Progenitor cell of endocrine pancreas (in vitro differentiated cells): ENCODE measurements at regions not wholly inside any gene's neighbourhood (a gene's known extent, or its start where the extent isn't known, plus 50 kb on each side); places are given as distances from the start of the nearest gene placed in this dataset.

Experiments used
- DNase-seq: peaks from one replicate; pipeline ENCODE4 v3.0.0; 2021; ENCODE audit warnings: low spot score; ENCODE audit not compliant: unreplicated experiment
- H3K27ac Mint-ChIP-seq: 2 replicates; pipeline ENCODE4 v1.8.0; 2021; ENCODE audit warnings: mild to moderate bottlenecking, moderate library complexity, mixed read lengths
- H3K27me3 Mint-ChIP-seq: 2 replicates; pipeline ENCODE4 v1.8.0; 2021; ENCODE audit warnings: mixed read lengths
- H3K36me3 Mint-ChIP-seq: 2 replicates; pipeline ENCODE4 v1.8.0; 2022; ENCODE audit warnings: mixed read lengths; ENCODE audit not compliant: insufficient read depth
- H3K4me1 Mint-ChIP-seq: 2 replicates; pipeline ENCODE4 v1.8.0; 2021; ENCODE audit warnings: low read depth, mixed read lengths
- H3K4me3 Mint-ChIP-seq: 2 replicates; pipeline ENCODE4 v1.8.0; 2021; ENCODE audit warnings: low read depth, mild to moderate bottlenecking, moderate library complexity, mixed read lengths
- H3K9me3 Mint-ChIP-seq: 2 replicates; pipeline ENCODE4 v1.8.0; 2021; ENCODE audit warnings: low read depth, mixed read lengths
- TF ChIP-seq, protein P1 (sequence below): fragments of 200-600 bp; sonication (generic); IDR thresholded peaks from one replicate; pipeline ENCODE4 v1.5.0; 2021; ENCODE audit warnings: antibody characterized with exemption, mild to moderate bottlenecking; ENCODE audit not compliant: unreplicated experiment

DNA sequence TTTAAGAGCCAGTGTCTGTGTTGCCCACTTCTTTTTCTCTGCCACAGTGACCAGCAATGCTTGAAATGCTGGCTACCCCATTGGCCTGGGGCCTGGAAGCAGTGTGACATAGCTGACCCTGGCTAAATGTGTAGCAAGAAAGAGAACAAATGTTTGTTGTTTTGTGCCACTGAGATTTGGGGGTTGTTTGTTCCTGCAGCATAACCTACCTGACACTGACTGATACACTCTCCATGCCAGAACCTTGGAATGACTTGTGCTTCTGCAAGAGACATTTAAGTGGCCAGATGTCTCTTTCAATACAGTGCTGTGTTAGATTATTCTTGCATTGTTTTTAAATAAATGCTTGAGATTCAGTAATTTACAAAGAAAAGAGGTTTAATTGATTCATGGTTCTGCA is 411.5 kb downstream of the TYW1 start:
- Mint-ChIP-seq H3K36me3 (no peaks in the 10 kb centered on the region), H3K27ac (no peak overlapping the region), H3K9me3 (peaks cover 4% of the 10 kb centered on the region), H3K27me3 (peaks cover 6% of the 10 kb centered on the region), H3K4me1 (no peaks in the 10 kb centered on the region), H3K4me3 (no peak overlapping the region)
- no peak for DNase-seq
- TF ChIP-seq, protein P1, sequence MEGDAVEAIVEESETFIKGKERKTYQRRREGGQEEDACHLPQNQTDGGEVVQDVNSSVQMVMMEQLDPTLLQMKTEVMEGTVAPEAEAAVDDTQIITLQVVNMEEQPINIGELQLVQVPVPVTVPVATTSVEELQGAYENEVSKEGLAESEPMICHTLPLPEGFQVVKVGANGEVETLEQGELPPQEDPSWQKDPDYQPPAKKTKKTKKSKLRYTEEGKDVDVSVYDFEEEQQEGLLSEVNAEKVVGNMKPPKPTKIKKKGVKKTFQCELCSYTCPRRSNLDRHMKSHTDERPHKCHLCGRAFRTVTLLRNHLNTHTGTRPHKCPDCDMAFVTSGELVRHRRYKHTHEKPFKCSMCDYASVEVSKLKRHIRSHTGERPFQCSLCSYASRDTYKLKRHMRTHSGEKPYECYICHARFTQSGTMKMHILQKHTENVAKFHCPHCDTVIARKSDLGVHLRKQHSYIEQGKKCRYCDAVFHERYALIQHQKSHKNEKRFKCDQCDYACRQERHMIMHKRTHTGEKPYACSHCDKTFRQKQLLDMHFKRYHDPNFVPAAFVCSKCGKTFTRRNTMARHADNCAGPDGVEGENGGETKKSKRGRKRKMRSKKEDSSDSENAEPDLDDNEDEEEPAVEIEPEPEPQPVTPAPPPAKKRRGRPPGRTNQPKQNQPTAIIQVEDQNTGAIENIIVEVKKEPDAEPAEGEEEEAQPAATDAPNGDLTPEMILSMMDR = no peak

DNA sequence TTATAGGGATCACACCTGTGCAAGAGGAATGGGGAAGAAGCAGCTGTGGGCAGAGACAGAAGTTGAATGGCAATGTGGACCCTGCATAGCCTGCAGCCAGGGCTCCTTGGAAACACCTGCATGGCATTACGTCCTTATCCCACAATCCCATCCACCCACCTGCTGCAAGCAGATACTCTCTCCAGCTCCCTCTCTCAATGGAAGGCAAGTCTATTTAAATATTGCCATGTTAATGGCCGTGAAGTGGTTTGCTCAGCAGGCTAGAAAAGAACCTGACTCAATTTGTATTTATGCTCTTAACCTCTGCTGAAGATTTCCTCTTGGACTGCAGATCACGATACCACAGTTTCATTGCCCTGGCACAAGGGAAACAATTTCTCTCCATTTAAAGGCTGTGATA is 417.0 kb downstream of the TYW1 start:
- Mint-ChIP-seq H3K27me3 (peaks cover 8% of the 10 kb centered on the region), H3K4me3 (no peak overlapping the region), H3K9me3 (peaks cover 7% of the 10 kb centered on the region), H3K4me1 (no peaks in the 10 kb centered on the region), H3K36me3 (no peaks in the 10 kb centered on the region), H3K27ac (no peak overlapping the region)
- TF ChIP-seq, protein P1 = no peak
- no peak for DNase-seq

DNA sequence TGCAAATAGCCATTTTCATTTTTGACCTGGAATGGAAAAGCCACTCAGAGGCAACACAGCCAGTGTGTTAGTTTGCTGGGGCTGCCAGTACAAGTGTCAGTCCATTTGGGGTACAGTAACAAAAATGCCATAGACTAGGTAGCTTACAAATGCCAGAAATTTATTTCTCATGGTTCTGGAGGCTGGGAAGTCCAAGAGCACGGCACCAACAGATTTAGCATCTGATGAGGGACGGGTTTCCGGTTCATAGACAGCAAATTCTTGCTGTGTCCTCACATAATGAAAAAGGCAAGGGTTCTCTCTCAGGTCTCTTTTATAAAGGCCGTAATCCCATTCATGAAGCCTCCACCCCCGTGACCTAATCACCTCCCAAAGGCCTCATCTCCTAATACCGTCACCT is 418.2 kb downstream of the TYW1 start:
- Mint-ChIP-seq H3K27me3 (peaks cover 8% of the 10 kb centered on the region), H3K4me1 (no peaks in the 10 kb centered on the region), H3K4me3 (no peak overlapping the region), H3K36me3 (no peaks in the 10 kb centered on the region), H3K27ac (no peak overlapping the region), H3K9me3 (peaks cover 10% of the 10 kb centered on the region)
- no peak for DNase-seq
- TF ChIP-seq, protein P1 = no peak

DNA sequence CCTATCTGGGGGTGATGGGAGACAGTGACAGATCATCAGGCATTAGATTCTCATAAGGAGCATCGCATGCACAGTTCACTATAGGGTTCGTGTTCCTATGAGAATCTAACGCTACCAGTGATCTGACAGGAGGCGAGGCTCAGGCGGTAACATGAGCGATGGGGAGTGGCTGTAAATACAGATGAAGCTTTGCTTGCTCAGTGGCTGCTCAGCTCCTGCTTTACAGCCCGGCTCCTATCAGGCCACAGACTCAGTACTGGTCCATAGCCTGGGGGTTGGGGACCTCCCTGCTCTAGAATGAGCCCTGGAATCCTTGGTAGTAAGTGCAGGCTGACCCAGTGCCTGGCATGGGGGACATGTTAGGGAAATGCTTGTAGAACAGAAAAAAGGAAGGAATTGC is 426.0 kb downstream of the TYW1 start:
- TF ChIP-seq, protein P1 = no peak
- no peak for DNase-seq
- Mint-ChIP-seq H3K4me3 (no peak overlapping the region), H3K27ac (no peak overlapping the region), H3K36me3 (no peaks in the 10 kb centered on the region), H3K27me3 (peaks cover 2% of the 10 kb centered on the region), H3K4me1 (no peaks in the 10 kb centered on the region), H3K9me3 (peaks cover 3% of the 10 kb centered on the region)

DNA sequence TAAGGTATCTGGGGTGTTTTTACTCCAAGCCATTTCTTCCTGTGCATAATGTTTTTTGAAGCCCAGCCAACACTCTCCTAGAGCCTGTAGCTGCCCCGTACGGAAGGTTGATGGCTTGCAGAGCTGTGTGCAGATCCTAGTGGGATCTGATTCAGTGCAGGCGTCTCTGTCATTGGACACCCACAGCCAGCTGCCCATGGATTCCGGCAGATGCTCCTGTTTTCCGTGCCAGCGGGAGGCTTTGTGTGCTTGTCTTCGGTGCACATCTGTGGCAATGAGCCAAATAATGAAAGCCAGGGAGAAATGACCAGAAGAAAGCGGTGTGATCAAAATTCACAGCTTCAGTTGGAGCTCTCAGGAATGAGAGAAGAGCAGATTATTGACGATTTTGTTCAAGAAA is 426.4 kb downstream of the TYW1 start:
- Mint-ChIP-seq H3K4me3 (no peak overlapping the region), H3K27ac (no peak overlapping the region), H3K4me1 (no peaks in the 10 kb centered on the region), H3K36me3 (no peaks in the 10 kb centered on the region), H3K9me3 (peaks cover 3% of the 10 kb centered on the region), H3K27me3 (peaks cover 2% of the 10 kb centered on the region)
- TF ChIP-seq, protein P1 = no peak
- no peak for DNase-seq
